ENCODE measurements at regions not wholly inside any gene's neighbourhood (a gene's known extent, or its start where the extent isn't known, plus 50 kb on each side); places are given as distances from the start of the nearest gene placed in this dataset.

GRCh38 chr4:161101881-161102280 is 1061.9 kb downstream of the FSTL5 start:
- DNase-seq = no peak

- no peak for DNase-seq
Measured at GRCh38 chr4:161097821-161098220, 1066.0 kb downstream of the FSTL5 start.

GRCh38 chr4:161061046-161061445 is 1102.8 kb downstream of the FSTL5 start:
- DNase-seq = no peak

Measured in NCI-H2171 (cell line).